Calu3 (cell line): ENCODE measurements at regions not wholly inside any gene's neighbourhood (a gene's known extent, or its start where the extent isn't known, plus 50 kb on each side); places are given as distances from the start of the nearest gene placed in this dataset.

Experiments
- BruUV-seq: library from RNA; stranded (reverse); fragments of 400-500 nt; replicated peaks from 2 replicates; lab custom pipeline; 2021; lab: Mats Ljungman, UMichigan
- CTCF ChIA-PET: fragments of 300-600 bp; sonication (Branson Sonifier 250); formaldehyde crosslinking; loops from one replicate; lab custom pipeline; 2022; ENCODE audit warnings: antibody characterized with exemption; lab: Charles Lee
- DNase-seq: peaks from one replicate; pipeline ENCODE4 v3.0.0; 2022
- H3K27ac Mint-ChIP-seq: one replicate; pipeline ENCODE4 v1.8.0; 2022; ENCODE audit warnings: mixed read lengths; ENCODE audit not compliant: unreplicated experiment
- H3K27me3 Mint-ChIP-seq: one replicate; pipeline ENCODE4 v1.8.0; 2022; ENCODE audit warnings: mixed read lengths; ENCODE audit not compliant: unreplicated experiment
- H3K36me3 Mint-ChIP-seq: one replicate; pipeline ENCODE4 v1.8.0; 2022; ENCODE audit warnings: mild to moderate bottlenecking, moderate library complexity, mixed read lengths; ENCODE audit not compliant: insufficient read depth, unreplicated experiment
- H3K4me1 Mint-ChIP-seq: one replicate; pipeline ENCODE4 v1.8.0; 2022; ENCODE audit warnings: mild to moderate bottlenecking, low read depth, mixed read lengths; ENCODE audit not compliant: unreplicated experiment
- H3K4me3 Mint-ChIP-seq: one replicate; pipeline ENCODE4 v1.8.0; 2022; ENCODE audit warnings: mild to moderate bottlenecking, low read depth, moderate library complexity, mixed read lengths; ENCODE audit not compliant: unreplicated experiment
- H3K9me3 Mint-ChIP-seq: one replicate; pipeline ENCODE4 v1.8.0; 2022; ENCODE audit warnings: low read depth, mixed read lengths; ENCODE audit not compliant: unreplicated experiment
- CTCF ChIP-seq: fragments of 200-600 bp; IDR thresholded peaks from one replicate; pipeline ENCODE4 v1.8.0; 2022; ENCODE audit warnings: antibody characterized with exemption; ENCODE audit not compliant: unreplicated experiment
- intact Hi-C: fragments of 100-400 bp; cut with micrococcal nuclease; formaldehyde crosslinking; loops from one replicate; pipeline ENCODE4 v1.10.0; 2022; ENCODE audit not compliant: unreplicated experiment

- CTCF ChIA-PET = no interaction called here
- no peak for DNase-seq
- Mint-ChIP-seq H3K27me3 (no peaks in the 10 kb centered on the region), H3K9me3 (peaks cover 6% of the 10 kb centered on the region), H3K4me1 (no peaks in the 10 kb centered on the region), H3K27ac (no peak overlapping the region), H3K36me3 (no peaks in the 10 kb centered on the region), H3K4me3 (no peak overlapping the region)
- intact Hi-C loops = no loop called here
- BruUV-seq = no TSS peak
- no peak for TF ChIP-seq CTCF
Observed at GRCh38 chr18:30409120-30409519, 633.4 kb downstream of the DSC3 start.

- Mint-ChIP-seq H3K27ac (no peak overlapping the region), H3K4me3 (no peak overlapping the region), H3K4me1 (no peaks in the 10 kb centered on the region), H3K27me3 (no peaks in the 10 kb centered on the region), H3K9me3 (peaks cover 6% of the 10 kb centered on the region), H3K36me3 (no peaks in the 10 kb centered on the region)
- CTCF ChIA-PET = no interaction called here
- intact Hi-C loops = no loop called here
- no peak for TF ChIP-seq CTCF
- BruUV-seq = no TSS peak
- no peak for DNase-seq
Observed at GRCh38 chr18:30406728-30407127, 635.8 kb downstream of the DSC3 start.

GRCh38 chr18:30405038-30405437 is 637.5 kb downstream of the DSC3 start:
- CTCF ChIA-PET = interaction anchor here (0.5 to 0.6 kb wide), 2 partner anchors 29 to 530 kb away, joined by 3 to 8 read pairs; no protein-coding TSS in a partner anchor
- Mint-ChIP-seq H3K27ac (no peak overlapping the region), H3K36me3 (no peaks in the 10 kb centered on the region), H3K9me3 (peaks cover 6% of the 10 kb centered on the region), H3K4me1 (no peaks in the 10 kb centered on the region), H3K27me3 (no peaks in the 10 kb centered on the region), H3K4me3 (no peak overlapping the region)
- DNase-seq = no peak
- TF ChIP-seq CTCF = no peak
- intact Hi-C loops = no loop called here
- BruUV-seq = no TSS peak

GRCh38 chr18:30404422-30404821 is 638.1 kb downstream of the DSC3 start:
- Mint-ChIP-seq H3K9me3 (peaks cover 5% of the 10 kb centered on the region), H3K27ac (no peak overlapping the region), H3K27me3 (no peaks in the 10 kb centered on the region), H3K36me3 (no peaks in the 10 kb centered on the region), H3K4me1 (no peaks in the 10 kb centered on the region), H3K4me3 (no peak overlapping the region)
- no peak for DNase-seq
- intact Hi-C loops = no loop called here
- TF ChIP-seq CTCF = no peak
- CTCF ChIA-PET = interaction anchor here (0.6 kb wide), 1 partner anchor 531 kb away, joined by 8 read pairs; no protein-coding TSS in a partner anchor
- BruUV-seq = no TSS peak
